ENCODE measurements at regions not wholly inside any gene's neighbourhood (a gene's known extent, or its start where the extent isn't known, plus 50 kb on each side); places are given as distances from the start of the nearest gene placed in this dataset.
A peak's percentile ranks its signal among the peaks of the same experiment; 100 is the strongest.

DNA sequence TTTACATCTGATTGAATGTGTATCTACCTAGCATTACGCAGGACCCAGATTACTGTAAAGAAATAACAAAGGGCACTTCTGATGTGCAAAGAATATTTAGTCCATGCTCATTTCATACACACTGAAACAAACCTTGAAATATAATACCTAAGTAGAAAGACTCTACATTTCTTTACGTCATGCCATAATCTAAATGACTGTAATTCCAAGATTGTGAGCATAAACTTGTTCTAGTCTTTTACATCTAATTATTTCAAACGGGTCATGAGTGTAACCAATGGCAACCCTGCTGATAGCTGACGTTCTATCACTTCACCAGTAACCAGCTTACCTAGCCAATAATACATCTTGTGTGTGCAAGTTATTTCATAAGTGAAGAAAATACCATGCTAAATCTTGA lies 433.8 kb downstream of the PRKD1 start:
- peaks cover 5% of the 10 kb centered on the region for H3K9me3 Mint-ChIP-seq
- H3K36me3 Mint-ChIP-seq (ENCODE audit: low read depth), result no peaks in the 10 kb centered on the region
- no peak overlapping the region for H3K27ac Mint-ChIP-seq (ENCODE audit: unreplicated experiment)
- no peaks in the 10 kb centered on the region for H3K4me1 Mint-ChIP-seq
- TF ChIP-seq, protein P1, sequence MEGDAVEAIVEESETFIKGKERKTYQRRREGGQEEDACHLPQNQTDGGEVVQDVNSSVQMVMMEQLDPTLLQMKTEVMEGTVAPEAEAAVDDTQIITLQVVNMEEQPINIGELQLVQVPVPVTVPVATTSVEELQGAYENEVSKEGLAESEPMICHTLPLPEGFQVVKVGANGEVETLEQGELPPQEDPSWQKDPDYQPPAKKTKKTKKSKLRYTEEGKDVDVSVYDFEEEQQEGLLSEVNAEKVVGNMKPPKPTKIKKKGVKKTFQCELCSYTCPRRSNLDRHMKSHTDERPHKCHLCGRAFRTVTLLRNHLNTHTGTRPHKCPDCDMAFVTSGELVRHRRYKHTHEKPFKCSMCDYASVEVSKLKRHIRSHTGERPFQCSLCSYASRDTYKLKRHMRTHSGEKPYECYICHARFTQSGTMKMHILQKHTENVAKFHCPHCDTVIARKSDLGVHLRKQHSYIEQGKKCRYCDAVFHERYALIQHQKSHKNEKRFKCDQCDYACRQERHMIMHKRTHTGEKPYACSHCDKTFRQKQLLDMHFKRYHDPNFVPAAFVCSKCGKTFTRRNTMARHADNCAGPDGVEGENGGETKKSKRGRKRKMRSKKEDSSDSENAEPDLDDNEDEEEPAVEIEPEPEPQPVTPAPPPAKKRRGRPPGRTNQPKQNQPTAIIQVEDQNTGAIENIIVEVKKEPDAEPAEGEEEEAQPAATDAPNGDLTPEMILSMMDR (conservative IDR thresholded peaks at IDR 0.05), result no peak
- H3K4me3 Mint-ChIP-seq, result no peak overlapping the region
- H3K27me3 Mint-ChIP-seq (ENCODE audit: low read depth), result peaks cover 3% of the 10 kb centered on the region
- no peak for DNase-seq (ENCODE audit: low read depth, low spot score)

DNA sequence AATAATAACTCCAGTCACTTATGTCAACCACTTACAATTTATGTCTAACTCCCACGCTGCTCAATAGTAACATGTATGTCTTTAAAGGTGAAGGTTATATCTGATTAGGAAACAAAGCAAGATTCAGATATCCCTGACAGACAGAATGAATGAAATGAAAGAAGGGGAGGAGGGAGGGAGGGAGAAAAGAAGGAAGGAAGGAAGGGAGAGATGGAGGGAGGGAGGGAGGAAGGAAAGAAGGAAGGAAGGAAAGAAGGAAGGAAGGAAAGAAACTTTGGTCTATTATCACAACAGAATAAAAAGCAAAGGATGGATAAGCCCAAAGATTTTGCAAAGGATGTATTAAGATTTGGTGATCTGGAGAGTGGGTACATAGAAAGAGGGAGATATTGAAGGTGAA lies 433.3 kb downstream of the PRKD1 start:
- H3K4me1 Mint-ChIP-seq, result no peaks in the 10 kb centered on the region
- TF ChIP-seq, protein P1 (conservative IDR thresholded peaks at IDR 0.05), result no peak
- no peak for DNase-seq (ENCODE audit: low read depth, low spot score)
- H3K36me3 Mint-ChIP-seq (ENCODE audit: low read depth), result no peaks in the 10 kb centered on the region
- peaks cover 3% of the 10 kb centered on the region for H3K27me3 Mint-ChIP-seq (ENCODE audit: low read depth)
- no peak overlapping the region for H3K4me3 Mint-ChIP-seq
- H3K9me3 Mint-ChIP-seq, result peaks cover 5% of the 10 kb centered on the region
- H3K27ac Mint-ChIP-seq (ENCODE audit: unreplicated experiment), result no peak overlapping the region

DNA sequence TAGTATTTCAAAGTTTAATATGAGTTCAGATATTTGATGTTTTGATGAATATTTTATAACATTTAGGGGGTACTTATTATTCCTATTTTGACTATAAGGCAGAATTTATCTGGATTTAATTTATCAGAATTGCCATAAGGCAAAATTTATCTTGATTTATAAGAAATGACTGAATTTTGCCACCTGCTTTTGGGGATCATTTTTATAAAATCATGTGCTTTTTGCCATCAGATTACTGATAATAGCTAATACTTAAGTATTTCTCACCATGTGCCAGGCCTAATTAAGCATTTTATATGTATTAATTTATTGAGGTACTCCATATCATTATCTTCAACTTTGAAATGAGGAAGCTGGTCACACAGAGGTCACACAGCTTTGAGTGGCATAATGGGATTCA lies 423.7 kb downstream of the PRKD1 start:
- Mint-ChIP-seq H3K27ac (ENCODE audit: unreplicated experiment) (no peak overlapping the region), H3K27me3 (ENCODE audit: low read depth) (peaks cover 4% of the 10 kb centered on the region), H3K9me3 (peaks cover 7% of the 10 kb centered on the region), H3K4me3 (no peak overlapping the region), H3K4me1 (no peaks in the 10 kb centered on the region), H3K36me3 (ENCODE audit: low read depth) (no peaks in the 10 kb centered on the region)
- no peak for DNase-seq (ENCODE audit: low read depth, low spot score)
- TF ChIP-seq, protein P1 (conservative IDR thresholded peaks at IDR 0.05), result no peak

DNA sequence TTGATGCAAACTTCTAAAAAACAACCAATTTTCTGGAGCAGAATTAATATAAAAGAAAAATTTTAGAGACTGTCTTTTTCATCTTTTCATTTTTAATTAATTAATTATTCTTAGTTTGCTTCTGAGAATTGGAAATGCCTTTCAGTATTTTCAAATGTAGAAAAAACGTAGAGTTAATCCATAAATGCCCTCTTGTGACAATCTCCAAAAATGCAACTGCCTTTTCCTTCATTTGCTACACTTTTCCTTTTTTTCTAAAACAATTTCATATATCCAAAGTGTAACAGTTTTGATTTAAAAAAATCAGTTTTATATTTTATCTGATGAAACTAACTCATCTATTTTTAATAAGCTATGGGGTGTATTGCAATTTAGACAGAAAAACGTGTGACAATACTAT lies 409.3 kb downstream of the PRKD1 start:
- H3K27ac Mint-ChIP-seq (ENCODE audit: unreplicated experiment), result no peak overlapping the region
- no peaks in the 10 kb centered on the region for H3K4me1 Mint-ChIP-seq
- H3K36me3 Mint-ChIP-seq (ENCODE audit: low read depth), result peaks cover 8% of the 10 kb centered on the region
- H3K27me3 Mint-ChIP-seq (ENCODE audit: low read depth), result peaks cover 9% of the 10 kb centered on the region
- no peak overlapping the region for H3K4me3 Mint-ChIP-seq
- TF ChIP-seq, protein P1 (conservative IDR thresholded peaks at IDR 0.05), result peak; percentile 38
- peaks cover 7% of the 10 kb centered on the region for H3K9me3 Mint-ChIP-seq
- no peak for DNase-seq (ENCODE audit: low read depth, low spot score)

DNA sequence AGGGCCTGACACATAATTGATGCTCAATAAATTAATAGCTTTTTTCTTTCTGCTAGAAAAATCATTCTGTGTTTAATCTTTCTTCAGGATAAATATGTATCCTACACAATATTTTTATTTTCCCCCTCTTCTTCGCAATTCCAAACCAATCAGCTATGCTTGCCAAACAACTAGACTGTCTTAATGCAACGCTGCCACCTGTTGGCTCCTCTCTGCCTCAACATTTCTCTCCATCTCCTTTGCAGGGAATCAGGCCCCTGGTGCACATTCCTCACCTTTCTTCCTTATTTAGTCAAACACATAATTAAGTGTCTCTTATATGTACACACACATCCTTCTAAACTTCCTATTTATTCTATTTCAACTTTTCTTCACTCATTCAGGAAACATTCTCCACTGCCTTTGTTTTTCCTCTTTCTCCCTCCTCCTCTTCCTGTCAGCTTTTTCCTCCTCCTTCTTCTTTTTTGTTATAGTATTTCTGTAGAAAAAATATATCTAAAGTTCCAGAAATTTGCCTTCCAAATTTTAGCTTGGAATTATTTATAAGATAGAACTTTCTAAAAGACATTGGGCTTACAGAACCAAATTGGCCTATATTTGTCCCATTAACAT lies 406.0 kb downstream of the PRKD1 start:
- Mint-ChIP-seq H3K27ac (ENCODE audit: unreplicated experiment) (no peak overlapping the region), H3K4me3 (no peak overlapping the region), H3K27me3 (ENCODE audit: low read depth) (peaks cover 5% of the 10 kb centered on the region), H3K9me3 (peaks cover 3% of the 10 kb centered on the region), H3K4me1 (no peaks in the 10 kb centered on the region), H3K36me3 (ENCODE audit: low read depth) (peaks cover 3% of the 10 kb centered on the region)
- no peak for DNase-seq (ENCODE audit: low read depth, low spot score)
- TF ChIP-seq, protein P1 (conservative IDR thresholded peaks at IDR 0.05), result peak; percentile 56
